Activated naive CD4-positive, alpha-beta T cell treated with anti-CD3 and anti-CD28 coated beads, Interleukin-2, amount 50 U/mL, for 16 hours (primary cell): ENCODE measurements at regions not wholly inside any gene's neighbourhood (a gene's known extent, or its start where the extent isn't known, plus 50 kb on each side); places are given as distances from the start of the nearest gene placed in this dataset.
"Not testable (repeated sequence)": the region's sequence is repeated elsewhere in the genome, so short reads cannot be mapped to it uniquely, and the experiment has no call there.

Experiments
- DNase-seq: peaks from one replicate; pipeline ENCODE4 v3.0.0-alpha.2; 2020

DNA sequence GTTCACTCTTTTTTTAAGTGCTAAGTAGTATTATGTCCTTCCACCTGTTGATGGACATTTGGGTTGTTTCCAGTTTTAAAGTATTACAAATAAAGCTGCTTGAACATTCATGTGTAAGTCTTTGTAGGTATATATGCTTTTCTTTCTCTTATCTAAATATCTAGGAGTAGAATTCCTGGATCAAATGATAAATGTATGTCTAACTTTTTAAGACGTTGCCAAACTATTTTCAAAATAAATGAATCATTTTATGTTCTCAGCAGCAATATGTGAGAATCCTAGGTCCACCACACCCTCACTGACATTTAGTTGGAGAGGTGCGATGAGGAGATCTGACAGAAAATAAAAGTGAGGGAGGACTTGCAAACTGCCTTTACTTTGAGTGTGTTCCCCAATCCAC is 291.7 kb upstream of the UGT8 start:
- DNase-seq, result no peak

DNA sequence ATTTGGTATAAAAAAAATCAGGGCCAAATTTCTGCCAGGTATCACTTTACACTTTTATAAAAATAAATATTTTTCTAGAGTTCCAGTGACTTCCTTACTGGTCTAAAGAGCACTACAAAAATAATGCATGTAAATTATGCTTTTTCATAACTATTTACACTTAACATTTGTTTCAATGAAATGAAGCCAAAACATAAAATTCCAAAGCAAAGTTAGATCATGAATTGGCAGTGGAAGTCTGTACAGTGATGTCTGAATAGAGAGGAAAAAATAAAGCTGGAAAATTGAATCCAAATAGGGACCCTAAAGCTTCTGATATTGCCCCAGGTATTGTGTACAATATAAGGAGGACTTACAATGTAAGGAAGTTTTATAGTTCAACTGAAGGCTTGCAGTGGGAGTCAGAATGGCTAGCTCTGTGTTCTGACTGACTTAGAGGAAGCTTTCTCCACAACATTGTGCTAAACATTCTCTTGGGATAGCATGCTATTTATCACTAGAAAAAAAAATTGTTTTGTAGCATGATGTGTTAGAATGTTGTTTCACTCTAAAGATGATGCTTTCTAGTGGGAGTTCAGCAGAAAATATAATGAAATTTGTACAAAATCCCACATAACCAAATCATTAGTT is 288.2 kb upstream of the UGT8 start:
- DNase-seq, result no peak

DNA sequence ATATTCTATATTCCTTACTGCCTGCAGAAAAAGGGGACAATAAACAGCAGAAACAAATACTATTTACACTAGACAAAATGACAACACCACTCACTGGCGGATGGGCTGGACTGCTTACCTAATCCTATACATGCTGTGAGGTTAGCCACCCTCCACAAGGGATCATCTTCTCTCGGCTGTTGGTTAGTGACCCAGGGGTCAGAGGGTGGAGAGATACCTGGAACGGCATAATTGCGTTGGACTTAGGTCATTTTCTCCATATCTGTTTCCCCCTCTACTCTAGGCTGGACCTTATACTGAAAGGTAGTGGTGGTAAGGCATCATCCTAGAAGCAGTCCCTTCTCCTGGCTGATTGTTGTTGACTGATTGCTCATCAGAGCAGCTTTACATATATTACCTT is 286.8 kb upstream of the UGT8 start:
- no peak for DNase-seq

GRCh38 chr4:114312338-114312737 is 286.3 kb upstream of the UGT8 start:
- DNase-seq, result no peak

GRCh38 chr4:114316789-114317188 is 281.8 kb upstream of the UGT8 start:
- no peak for DNase-seq

GRCh38 chr4:114317564-114317963 is 281.0 kb upstream of the UGT8 start:
- no peak for DNase-seq

GRCh38 chr4:114318309-114318708 is 280.3 kb upstream of the UGT8 start:
- no peak for DNase-seq

GRCh38 chr4:114320126-114320525 is 278.5 kb upstream of the UGT8 start:
- DNase-seq, result no peak

- no peak for DNase-seq
Measured at GRCh38 chr4:114321366-114321765, 277.2 kb upstream of the UGT8 start.

DNA sequence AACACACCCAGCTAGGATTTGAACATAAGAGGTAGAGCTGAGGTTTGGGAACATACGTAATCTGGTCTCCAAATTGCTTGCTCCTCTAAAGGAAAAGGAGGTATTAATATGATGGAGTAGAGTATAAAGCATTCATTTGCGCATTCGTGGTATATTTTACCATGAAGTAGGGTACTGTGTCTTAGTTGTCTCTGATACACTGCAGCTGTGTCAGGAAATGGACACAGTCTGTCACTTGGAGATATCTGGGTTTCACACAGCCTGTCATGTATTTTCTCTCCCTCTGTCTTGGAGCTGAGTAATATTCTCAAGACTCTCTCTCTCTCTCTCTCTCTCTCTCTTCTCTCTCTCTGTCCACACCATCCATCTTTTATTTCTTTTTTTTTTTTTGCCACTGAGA is 274.8 kb upstream of the UGT8 start:
- no peak for DNase-seq

DNA sequence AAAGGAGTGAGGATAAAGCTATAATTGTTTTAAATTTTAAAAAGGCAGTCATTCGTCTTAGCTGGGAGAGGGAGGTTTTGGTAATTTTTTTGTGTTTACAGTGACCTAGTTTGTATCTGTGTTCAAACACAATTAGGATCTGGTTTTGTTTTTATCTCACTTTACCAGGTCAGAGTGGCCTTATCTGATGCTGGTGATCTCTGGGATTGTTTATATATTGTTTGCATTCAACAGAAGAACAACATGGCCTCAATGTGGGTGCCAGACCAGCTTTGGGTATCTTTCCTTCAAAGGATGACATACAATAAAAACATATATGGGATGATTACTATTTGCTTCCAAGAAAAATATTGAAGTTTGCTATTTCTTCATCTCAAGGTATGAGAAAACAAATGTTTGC is 272.2 kb upstream of the UGT8 start:
- DNase-seq, result no peak

DNA sequence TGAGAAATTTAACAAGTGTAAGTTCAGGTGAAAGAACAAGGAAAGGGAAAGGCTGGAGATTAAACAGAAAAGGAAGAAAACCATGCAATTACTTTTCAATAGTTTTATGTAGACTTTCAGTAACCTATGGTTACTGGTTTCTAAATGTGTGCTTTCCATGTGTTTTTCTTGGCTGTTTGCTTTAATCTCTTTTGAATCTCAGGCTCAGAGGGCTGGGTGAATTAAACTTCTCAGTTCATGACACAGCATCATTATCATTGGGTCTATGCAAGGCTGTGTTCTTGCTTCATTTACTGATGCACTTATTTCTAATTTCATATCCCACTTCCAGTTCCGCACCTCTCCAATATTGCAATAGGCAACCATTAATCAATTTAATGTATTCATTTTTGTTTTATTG is 266.5 kb upstream of the UGT8 start:
- no peak for DNase-seq

GRCh38 chr4:114334363-114334762 is 264.2 kb upstream of the UGT8 start:
- not testable (repeated sequence) for DNase-seq

GRCh38 chr4:114334884-114335330 is 263.7 kb upstream of the UGT8 start:
- DNase-seq, result no peak

DNA sequence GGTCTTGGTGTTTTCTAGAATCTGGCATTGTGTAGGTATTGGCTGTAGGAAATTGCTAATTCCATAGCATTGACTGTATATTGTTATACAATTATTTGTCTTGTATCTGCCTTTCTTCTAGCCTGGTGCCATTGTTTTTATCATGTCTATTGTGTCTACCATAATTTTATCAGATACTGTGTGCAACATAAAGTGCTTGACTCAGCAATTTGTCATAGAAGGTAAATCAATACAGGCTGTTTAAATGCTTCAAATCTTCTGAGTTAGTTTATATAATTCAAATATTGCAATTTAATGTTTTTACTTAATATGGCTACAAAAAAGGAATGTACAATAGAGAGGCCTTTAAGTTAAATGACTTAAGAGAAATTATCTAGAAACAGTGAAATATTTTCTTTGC is 263.3 kb upstream of the UGT8 start:
- DNase-seq, result no peak

DNA sequence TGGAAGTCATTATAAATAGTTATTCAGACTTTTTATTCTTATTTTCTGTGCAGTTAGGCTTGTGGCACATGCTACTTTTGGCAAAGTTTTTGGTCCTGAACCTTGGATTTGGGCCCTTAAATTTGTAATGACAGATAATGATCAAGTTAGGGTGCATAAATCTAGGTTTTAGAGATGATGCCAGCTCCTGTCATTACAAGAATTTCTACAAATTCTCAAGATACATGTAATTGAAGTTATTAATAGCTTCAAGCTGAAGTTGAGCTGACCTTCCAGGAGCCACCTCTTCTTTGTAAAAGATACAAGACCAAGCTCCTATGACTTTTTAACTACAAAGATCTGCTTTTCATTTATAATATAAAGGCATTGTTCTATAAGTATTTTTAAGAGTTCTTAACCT is 255.6 kb upstream of the UGT8 start:
- DNase-seq, result no peak

GRCh38 chr4:114349543-114350175 is 248.9 kb upstream of the UGT8 start:
- no peak for DNase-seq

DNA sequence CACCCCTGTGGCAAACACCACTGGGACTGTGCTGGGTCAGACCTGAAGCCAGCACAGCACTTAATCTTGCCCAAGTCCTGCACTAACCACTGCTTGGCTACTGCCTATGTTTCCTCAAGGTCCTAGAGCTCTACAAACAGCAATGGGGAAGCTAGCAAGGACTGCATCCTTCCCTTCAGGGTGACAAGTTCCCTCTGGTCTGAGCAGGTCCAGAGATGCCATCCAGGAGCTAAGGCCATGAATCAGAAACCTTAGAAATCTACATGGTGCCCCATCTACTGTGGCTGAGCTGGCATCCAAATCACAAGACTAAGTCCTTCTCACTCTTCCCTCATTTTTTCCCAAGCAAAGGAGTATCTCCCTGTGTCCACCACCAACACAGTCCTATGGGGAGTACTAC is 239.7 kb upstream of the UGT8 start:
- no peak for DNase-seq

DNA sequence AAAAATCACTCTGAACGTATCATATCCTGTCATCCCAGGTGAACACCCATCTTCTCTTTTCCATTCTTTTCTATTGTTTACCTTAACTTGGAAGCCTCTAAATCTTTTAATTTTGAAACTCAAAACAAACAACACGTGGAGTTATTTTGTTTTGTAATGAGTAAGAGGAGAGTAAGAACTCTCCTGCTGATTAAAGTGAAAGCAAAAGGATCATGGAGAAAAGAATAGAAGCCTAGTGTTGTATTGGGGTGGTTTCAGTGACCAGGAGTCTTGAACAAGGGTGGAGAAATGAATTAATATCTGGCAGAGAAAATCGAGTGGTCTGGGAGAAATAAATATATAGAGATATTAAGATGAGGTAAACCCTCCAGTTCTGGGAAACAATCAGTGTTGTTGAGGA is 237.4 kb upstream of the UGT8 start:
- DNase-seq, result no peak

- DNase-seq, result no peak
Measured at GRCh38 chr4:114364857-114365256, 233.8 kb upstream of the UGT8 start.

- DNase-seq, result no peak
Measured at GRCh38 chr4:114365591-114365990, 233.0 kb upstream of the UGT8 start.

DNA sequence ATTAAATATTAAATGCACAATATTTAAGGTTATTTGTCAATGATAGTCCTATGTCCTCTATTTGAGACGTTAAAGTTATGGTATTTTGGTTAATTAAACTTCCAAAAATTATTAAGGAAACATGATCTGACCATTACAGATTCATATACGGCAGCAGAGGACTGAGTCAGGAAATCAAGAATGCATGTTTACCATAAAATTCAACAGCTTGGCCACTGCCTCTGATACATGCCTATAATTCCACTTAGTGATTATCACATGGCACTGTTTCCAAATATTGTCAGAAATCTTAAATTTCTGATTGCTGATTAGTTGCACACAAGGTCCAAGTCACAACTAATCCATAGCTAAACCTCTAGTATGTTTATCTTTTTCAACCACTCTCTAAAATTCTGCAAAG is 232.2 kb upstream of the UGT8 start:
- no peak for DNase-seq

DNA sequence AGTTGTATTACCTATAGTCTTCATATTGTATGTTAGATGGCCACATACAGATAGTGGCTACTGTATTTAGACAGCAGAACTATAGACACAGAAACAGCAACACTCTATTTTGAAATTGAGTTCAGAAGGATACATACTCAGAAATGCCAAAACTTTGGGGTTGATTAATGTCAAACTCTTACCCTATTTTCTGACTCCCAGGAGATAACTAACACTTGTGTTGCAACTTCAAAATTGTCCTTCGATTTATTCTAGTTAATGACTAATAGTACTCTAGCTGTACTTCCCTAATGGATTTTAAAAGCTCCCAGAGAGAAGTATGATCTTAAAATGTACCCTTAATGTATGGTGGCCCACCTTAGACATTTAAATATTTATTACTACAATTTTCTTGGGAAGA is 229.9 kb upstream of the UGT8 start:
- no peak for DNase-seq

- DNase-seq, result no peak
Measured at GRCh38 chr4:114373508-114373907, 225.1 kb upstream of the UGT8 start.

- no peak for DNase-seq
Measured at GRCh38 chr4:114378305-114378903, 220.2 kb upstream of the UGT8 start.
